ENCODE measurements at regions not wholly inside any gene's neighbourhood (a gene's known extent, or its start where the extent isn't known, plus 50 kb on each side); places are given as distances from the start of the nearest gene placed in this dataset.

- ChIA-PET POLR2A (no interaction called here), CTCF (no interaction called here)
- H3K27ac Mint-ChIP-seq, result no peak overlapping the region
- H3K9me3 Mint-ChIP-seq, result no peaks in the 10 kb centered on the region
- H3K4me1 Mint-ChIP-seq, result no peaks in the 10 kb centered on the region
- no peaks in the 10 kb centered on the region for H3K27me3 Mint-ChIP-seq
- H3K36me3 Mint-ChIP-seq (ENCODE audit: low read depth), result no peaks in the 10 kb centered on the region
- no peak for DNase-seq
- H3K4me3 Mint-ChIP-seq, result no peak overlapping the region
Observed at GRCh38 chr5:121752149-121752548, 99.5 kb upstream of the FTMT start.

GRCh38 chr5:121755266-121755665 is 96.4 kb upstream of the FTMT start:
- ChIA-PET POLR2A (no interaction called here), CTCF (no interaction called here)
- no peak for DNase-seq
- H3K36me3 Mint-ChIP-seq (ENCODE audit: low read depth), result no peaks in the 10 kb centered on the region
- H3K4me3 Mint-ChIP-seq, result no peak overlapping the region
- H3K9me3 Mint-ChIP-seq, result no peaks in the 10 kb centered on the region
- H3K27ac Mint-ChIP-seq, result no peak overlapping the region
- H3K4me1 Mint-ChIP-seq, result no peaks in the 10 kb centered on the region
- no peaks in the 10 kb centered on the region for H3K27me3 Mint-ChIP-seq

DNA sequence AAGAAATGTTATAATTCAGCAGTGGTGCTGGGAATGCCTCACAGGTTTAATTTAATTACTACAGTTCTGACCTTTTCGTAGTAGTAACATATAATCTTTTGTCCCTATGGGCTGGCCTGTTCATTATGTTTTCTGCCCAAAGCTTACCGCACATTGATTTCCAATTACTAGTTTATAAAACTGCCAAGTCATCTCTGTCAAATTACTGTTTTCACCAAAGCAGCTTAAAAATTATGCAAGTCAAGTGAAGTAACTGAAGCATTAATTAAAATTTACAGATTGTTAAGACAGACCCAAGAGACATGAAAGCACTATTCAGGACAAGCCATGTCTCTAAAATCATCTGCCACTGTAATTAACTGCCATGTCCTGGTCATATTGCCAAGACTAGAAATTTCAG is 93.9 kb upstream of the FTMT start:
- no peaks in the 10 kb centered on the region for H3K27me3 Mint-ChIP-seq
- no peaks in the 10 kb centered on the region for H3K9me3 Mint-ChIP-seq
- no peak overlapping the region for H3K27ac Mint-ChIP-seq
- no peak for DNase-seq
- no peak overlapping the region for H3K4me3 Mint-ChIP-seq
- ChIA-PET POLR2A (no interaction called here), CTCF (interaction anchor here (0.7 kb wide), 1 partner anchor 180 kb away, joined by 3 read pairs; no protein-coding TSS in a partner anchor)
- no peaks in the 10 kb centered on the region for H3K36me3 Mint-ChIP-seq (ENCODE audit: low read depth)
- H3K4me1 Mint-ChIP-seq, result no peaks in the 10 kb centered on the region

GRCh38 chr5:121758615-121759014 is 93.1 kb upstream of the FTMT start:
- H3K27ac Mint-ChIP-seq, result no peak overlapping the region
- no peaks in the 10 kb centered on the region for H3K4me1 Mint-ChIP-seq
- H3K27me3 Mint-ChIP-seq, result no peaks in the 10 kb centered on the region
- H3K9me3 Mint-ChIP-seq, result no peaks in the 10 kb centered on the region
- no peak for DNase-seq
- no peaks in the 10 kb centered on the region for H3K36me3 Mint-ChIP-seq (ENCODE audit: low read depth)
- ChIA-PET CTCF (interaction anchor here (0.7 kb wide), 1 partner anchor 181 kb away, joined by 3 read pairs; no protein-coding TSS in a partner anchor), POLR2A (no interaction called here)
- H3K4me3 Mint-ChIP-seq, result no peak overlapping the region

- Mint-ChIP-seq H3K36me3 (ENCODE audit: low read depth) (no peaks in the 10 kb centered on the region), H3K4me1 (no peaks in the 10 kb centered on the region), H3K9me3 (no peaks in the 10 kb centered on the region), H3K4me3 (no peak overlapping the region), H3K27me3 (no peaks in the 10 kb centered on the region), H3K27ac (no peak overlapping the region)
- ChIA-PET CTCF (no interaction called here), POLR2A (no interaction called here)
- no peak for DNase-seq
Observed at GRCh38 chr5:121762426-121762825, 89.3 kb upstream of the FTMT start.

DNA sequence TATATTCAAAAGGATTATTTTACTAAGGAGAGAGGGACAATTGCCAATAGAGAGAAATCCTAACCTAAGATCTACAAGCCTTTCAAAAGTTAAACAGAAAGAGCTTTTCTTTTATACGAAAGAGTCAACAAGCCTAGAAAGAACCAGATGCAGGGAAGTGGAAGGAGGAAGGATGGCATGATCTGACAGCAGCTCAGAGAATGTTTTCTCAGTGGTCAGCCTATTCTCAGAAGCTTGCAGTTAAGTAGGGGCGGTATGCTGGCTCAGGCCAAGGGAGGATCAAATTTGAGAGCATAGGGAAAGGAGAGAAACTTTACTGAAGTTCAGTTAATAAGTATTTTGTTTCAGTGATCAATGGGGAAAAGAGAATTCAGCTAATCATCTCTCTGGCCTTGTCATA is 88.0 kb upstream of the FTMT start:
- Mint-ChIP-seq H3K27ac (no peak overlapping the region), H3K9me3 (no peaks in the 10 kb centered on the region), H3K36me3 (ENCODE audit: low read depth) (no peaks in the 10 kb centered on the region), H3K4me3 (no peak overlapping the region), H3K4me1 (no peaks in the 10 kb centered on the region), H3K27me3 (no peaks in the 10 kb centered on the region)
- CTCF ChIA-PET, result no interaction called here
- no peak for DNase-seq
- POLR2A ChIA-PET, result no interaction called here

- Mint-ChIP-seq H3K9me3 (no peaks in the 10 kb centered on the region), H3K27ac (no peak overlapping the region), H3K4me3 (no peak overlapping the region), H3K27me3 (no peaks in the 10 kb centered on the region), H3K36me3 (ENCODE audit: low read depth) (no peaks in the 10 kb centered on the region), H3K4me1 (no peaks in the 10 kb centered on the region)
- ChIA-PET CTCF (no interaction called here), POLR2A (no interaction called here)
- no peak for DNase-seq
Observed at GRCh38 chr5:121780406-121780805, 71.3 kb upstream of the FTMT start.

GRCh38 chr5:121783700-121784099 is 68.0 kb upstream of the FTMT start:
- DNase-seq, result no peak
- no peak overlapping the region for H3K27ac Mint-ChIP-seq
- no peaks in the 10 kb centered on the region for H3K9me3 Mint-ChIP-seq
- no peaks in the 10 kb centered on the region for H3K4me1 Mint-ChIP-seq
- no peaks in the 10 kb centered on the region for H3K27me3 Mint-ChIP-seq
- no peak overlapping the region for H3K4me3 Mint-ChIP-seq
- ChIA-PET POLR2A (no interaction called here), CTCF (no interaction called here)
- H3K36me3 Mint-ChIP-seq (ENCODE audit: low read depth), result no peaks in the 10 kb centered on the region

DNA sequence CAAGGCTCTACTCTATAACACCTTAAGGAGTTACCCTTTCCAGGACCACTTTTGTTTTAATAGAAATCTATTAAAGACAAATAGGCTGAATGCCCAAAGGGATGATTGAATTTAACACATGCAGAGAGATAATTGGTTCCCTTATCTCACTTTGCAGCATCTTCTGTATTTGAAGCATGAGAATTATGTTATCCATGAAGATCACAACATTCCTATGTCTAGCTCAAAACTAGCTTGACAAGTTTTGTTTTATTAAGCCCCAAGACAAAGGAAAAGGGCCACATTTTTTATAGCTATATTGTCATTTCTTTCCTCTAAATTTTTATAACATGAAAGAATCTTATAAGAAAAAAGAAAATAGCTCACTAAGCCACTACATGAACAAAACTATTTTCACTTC is 57.9 kb upstream of the FTMT start:
- ChIA-PET POLR2A (no interaction called here), CTCF (no interaction called here)
- Mint-ChIP-seq H3K9me3 (no peaks in the 10 kb centered on the region), H3K27me3 (no peaks in the 10 kb centered on the region), H3K4me3 (no peak overlapping the region), H3K36me3 (ENCODE audit: low read depth) (no peaks in the 10 kb centered on the region), H3K4me1 (no peaks in the 10 kb centered on the region), H3K27ac (no peak overlapping the region)
- DNase-seq, result no peak

DNA sequence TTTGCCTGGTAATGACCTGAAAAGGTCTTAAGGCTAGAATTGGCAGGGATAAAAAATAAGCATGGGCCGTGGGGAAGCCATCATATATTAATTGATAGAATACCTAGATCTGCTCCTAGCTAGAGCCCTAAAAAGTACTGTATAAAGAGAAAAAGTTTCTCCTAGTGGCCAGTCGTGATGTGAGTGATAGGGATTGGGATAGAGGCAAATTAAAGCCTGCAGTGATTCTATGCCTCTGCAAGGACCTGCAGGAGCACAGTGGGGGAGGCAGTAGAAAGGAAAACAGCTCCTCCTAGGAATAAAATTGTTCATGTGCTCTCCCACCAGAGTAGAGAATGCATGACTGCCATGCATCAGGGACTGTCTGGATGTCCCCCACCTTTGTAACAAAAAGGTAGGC is 56.2 kb upstream of the FTMT start:
- no peak overlapping the region for H3K27ac Mint-ChIP-seq
- no peaks in the 10 kb centered on the region for H3K36me3 Mint-ChIP-seq (ENCODE audit: low read depth)
- ChIA-PET CTCF (no interaction called here), POLR2A (no interaction called here)
- DNase-seq, result no peak
- no peak overlapping the region for H3K4me3 Mint-ChIP-seq
- no peaks in the 10 kb centered on the region for H3K4me1 Mint-ChIP-seq
- H3K9me3 Mint-ChIP-seq, result no peaks in the 10 kb centered on the region
- no peaks in the 10 kb centered on the region for H3K27me3 Mint-ChIP-seq

DNA sequence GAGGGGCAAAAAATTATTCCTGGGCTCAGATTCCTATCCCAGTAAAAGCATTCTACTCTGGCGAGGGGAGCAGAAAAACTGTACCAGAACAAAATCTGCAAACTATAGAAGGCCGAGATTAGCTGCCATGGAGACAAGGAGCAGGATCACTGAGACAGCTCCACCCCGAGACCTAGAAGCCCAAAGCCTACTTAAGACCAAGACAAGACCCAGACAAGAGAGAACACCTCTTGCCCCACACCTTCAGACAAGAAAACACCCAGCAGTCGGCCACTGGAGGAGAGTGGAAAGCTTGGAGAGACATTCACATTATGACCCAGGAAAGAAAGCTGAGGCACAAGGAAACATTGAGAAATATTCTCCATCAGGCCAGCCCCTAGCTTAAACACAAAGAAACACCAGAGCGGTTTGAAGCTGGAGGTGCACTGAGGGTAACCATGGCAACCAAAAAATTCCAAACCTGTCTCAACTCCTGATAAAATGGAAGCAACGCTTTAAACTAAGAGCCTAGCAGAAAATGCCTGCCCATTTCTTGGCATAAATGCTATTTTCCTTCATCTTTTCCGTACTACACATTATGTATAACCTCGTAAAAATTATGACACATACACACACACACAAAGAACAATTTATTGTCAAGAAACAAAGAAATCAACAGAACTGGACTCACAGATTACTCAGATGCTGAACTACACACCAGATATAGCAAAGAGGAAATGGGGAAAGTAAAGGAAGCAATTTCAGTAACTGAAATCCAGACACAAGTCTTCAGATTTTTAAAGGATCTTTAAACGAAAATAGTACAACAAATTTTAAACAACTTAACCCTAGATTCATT is 53.8 kb upstream of the FTMT start:
- ChIA-PET CTCF (no interaction called here), POLR2A (no interaction called here)
- no peak overlapping the region for H3K27ac Mint-ChIP-seq
- H3K27me3 Mint-ChIP-seq, result no peaks in the 10 kb centered on the region
- no peaks in the 10 kb centered on the region for H3K9me3 Mint-ChIP-seq
- no peaks in the 10 kb centered on the region for H3K36me3 Mint-ChIP-seq (ENCODE audit: low read depth)
- no peaks in the 10 kb centered on the region for H3K4me1 Mint-ChIP-seq
- no peak overlapping the region for H3K4me3 Mint-ChIP-seq
- no peak for DNase-seq

Data from activated CD4-positive, alpha-beta memory T cell treated with anti-CD3 and anti-CD28 coated beads, Interleukin-2, amount 10 ng/mL, durations not matched to agents 7 days and 5 days (primary cell).